SK-N-SH (cell line): ENCODE measurements at regions not wholly inside any gene's neighbourhood (a gene's known extent, or its start where the extent isn't known, plus 50 kb on each side); places are given as distances from the start of the nearest gene placed in this dataset.

Experiments
- CTCF ChIA-PET: fragments of 300-600, 350-600 bp; formaldehyde crosslinking; extraction: SDS; loops from one replicate; lab custom pipeline; 2021; lab: Yijun Ruan, JAX
- POLR2A ChIA-PET: fragments of 350-600 bp; sonication (Branson Sonifier 250); formaldehyde crosslinking; extraction: SDS; loops from one replicate; lab custom pipeline; 2020; ENCODE audit warnings: antibody characterized with exemption, inconsistent platforms; lab: Yijun Ruan, JAX
- DNase-seq: peaks from one replicate; pipeline ENCODE4 v3.0.0; 2012
- H2AFZ ChIP-seq: fragments of 200-600 bp; sonication (generic); 2 replicates; pipeline ENCODE4 v1.8.1; 2016; ENCODE audit warnings: antibody characterized with exemption, mild to moderate bottlenecking, low read depth
- H3F3A ChIP-seq: fragments of 200-600 bp; sonication (generic); replicated peaks from 2 replicates; pipeline ENCODE3; 2016; ENCODE audit warnings: antibody characterized with exemption, mild to moderate bottlenecking; ENCODE audit not compliant: insufficient read depth
- H3K27ac ChIP-seq, 2 experiments: fragments of 200-500 bp in 1 of 2; fragments of 200-600 bp in 1 of 2; sonication (Bioruptor generic) in 1 of 2; sonication (generic), shearing (Covaris generic) in 1 of 2; 2 replicates each; pipeline versions ENCODE4 v1.5.1 to v1.6.1; 2014 to 2016; ENCODE audit warnings: low read depth in 2 of 2, inconsistent platforms in 1 of 2, low read length in 1 of 2, mild to moderate bottlenecking in 1 of 2, mixed read lengths in 1 of 2
- H3K27me3 ChIP-seq: fragments of 200-600 bp; sonication (generic), shearing (Covaris generic); 2 replicates; pipeline ENCODE4 v1.6.1; 2016; ENCODE audit warnings: mixed run types; ENCODE audit not compliant: insufficient read depth
- H3K36me3 ChIP-seq, 2 experiments: fragments of 200-500 bp in 1 of 2; fragments of 200-600 bp in 1 of 2; sonication (Bioruptor generic) in 1 of 2; sonication (generic) in 1 of 2; replicated peaks in 1 of 2; 2 replicates each; pipeline versions ENCODE3 to v1.5.1; 2014 to 2016; ENCODE audit warnings: low read length in 1 of 2, mild to moderate bottlenecking in 1 of 2; ENCODE audit not compliant: insufficient read depth in 2 of 2, control insufficient read depth in 1 of 2
- H3K4me1 ChIP-seq, 2 experiments: fragments of 200-500 bp in 1 of 2; fragments of 200-600 bp in 1 of 2; sonication (Bioruptor generic) in 1 of 2; sonication (generic), shearing (Covaris generic) in 1 of 2; 2 replicates each; pipeline versions ENCODE4 v1.5.1 to v1.6.1; 2014 to 2016; ENCODE audit warnings: low read depth in 1 of 2, low read length in 1 of 2, mixed run types in 1 of 2; ENCODE audit not compliant: insufficient read depth in 2 of 2, control insufficient read depth in 1 of 2
- H3K4me2 ChIP-seq: fragments of 200-600 bp; sonication (generic), shearing (Covaris generic); 2 replicates; pipeline ENCODE4 v1.6.1; 2017; ENCODE audit warnings: mixed run types
- H3K4me3 ChIP-seq, 2 experiments: fragments of 200-500 bp in 1 of 2; fragments of 200-600 bp in 1 of 2; sonication (Bioruptor generic) in 1 of 2; sonication (generic), shearing (Covaris generic) in 1 of 2; 2 replicates each; pipeline versions ENCODE4 v1.5.1 to v1.8.1; 2014 to 2016; ENCODE audit warnings: low read depth in 2 of 2, inconsistent platforms in 1 of 2, low read length in 1 of 2, mild to moderate bottlenecking in 1 of 2, mixed read lengths in 1 of 2, moderate library complexity in 1 of 2
- H3K79me2 ChIP-seq: fragments of 200-600 bp; sonication (generic); 2 replicates; pipeline ENCODE4 v1.8.1; 2017; ENCODE audit warnings: mild to moderate bottlenecking; ENCODE audit not compliant: insufficient read depth
- H3K9ac ChIP-seq: fragments of 200-600 bp; sonication (generic); 2 replicates; pipeline ENCODE4 v1.6.1; 2017; ENCODE audit warnings: mixed run types
- H3K9me2 ChIP-seq: fragments of 200-600 bp; sonication (generic); 2 replicates; pipeline ENCODE4 v1.6.1; 2017; ENCODE audit warnings: mixed run types
- H3K9me3 ChIP-seq: fragments of 200-600 bp; sonication (generic); 2 replicates; pipeline ENCODE4 v1.6.1; 2017; ENCODE audit warnings: mixed run types, mild to moderate bottlenecking, moderate library complexity
- H4K20me1 ChIP-seq: fragments of 200-600 bp; sonication (generic); 2 replicates; pipeline ENCODE4 v1.6.1; 2017; ENCODE audit warnings: mild to moderate bottlenecking, mixed run types; ENCODE audit not compliant: insufficient read depth
- CHD2 ChIP-seq: fragments of 150-350 bp; IDR thresholded peaks from 2 replicates; pipeline ENCODE4 v1.6.1; 2018; ENCODE audit warnings: low read length; ENCODE audit not compliant: partially characterized antibody
- ELF1 ChIP-seq: IDR thresholded peaks from 2 replicates; pipeline ENCODE4 v1.4.0; 2012
- EP300 ChIP-seq, 2 experiments: IDR thresholded peaks; 2 replicates each; pipeline versions ENCODE4 v1.4.0 to v1.6.1; 2012; ENCODE audit warnings: borderline replicate concordance in 1 of 2, low read depth in 1 of 2, low read length in 1 of 2
- EZH2phosphoT487 ChIP-seq: fragments of 200-600 bp; sonication (generic); IDR thresholded peaks from 2 replicates; pipeline ENCODE4 v1.6.1; 2017; ENCODE audit warnings: low read depth, mixed run types, mild to moderate bottlenecking, antibody characterized with exemption, moderate library complexity, borderline replicate concordance
- FOXJ3 ChIP-seq: sonication (generic); formaldehyde crosslinking; IDR thresholded peaks from 2 replicates; pipeline ENCODE4 v1.5.1; 2020; ENCODE audit warnings: mild to moderate bottlenecking, missing genetic modification reagents
- GABPA ChIP-seq: IDR thresholded peaks from 2 replicates; pipeline ENCODE4 v1.4.0; 2012; ENCODE audit warnings: low read depth, mild to moderate bottlenecking
- GATA2 ChIP-seq: sonication (generic); formaldehyde crosslinking; IDR thresholded peaks from 2 replicates; pipeline ENCODE4 v1.5.0; 2020; ENCODE audit warnings: mild to moderate bottlenecking, missing genetic modification reagents
- MEF2A ChIP-seq: IDR thresholded peaks from 2 replicates; pipeline ENCODE4 v1.4.0; 2012; ENCODE audit warnings: low read depth, borderline replicate concordance
- NFIC ChIP-seq: IDR thresholded peaks from 2 replicates; pipeline ENCODE4 v1.4.0; 2012; ENCODE audit warnings: borderline replicate concordance
- NRF1 ChIP-seq: IDR thresholded peaks from 2 replicates; pipeline ENCODE4 v1.6.1; 2012; ENCODE audit warnings: low read depth, mild to moderate bottlenecking, low read length
- RAD21 ChIP-seq: IDR thresholded peaks from 2 replicates; pipeline ENCODE4 v1.6.1; 2012; ENCODE audit warnings: mild to moderate bottlenecking, low read length
- RCOR1 ChIP-seq: fragments of 150-350 bp; IDR thresholded peaks from 2 replicates; pipeline ENCODE4 v1.6.1; 2017; ENCODE audit warnings: antibody characterized with exemption, low read length
- RFX5 ChIP-seq: IDR thresholded peaks from 2 replicates; pipeline ENCODE4 v1.6.1; 2012; ENCODE audit warnings: mild to moderate bottlenecking, improper control_type of control experiment, low read length
- RXRA ChIP-seq: IDR thresholded peaks from 2 replicates; pipeline ENCODE4 v1.4.0; 2012; ENCODE audit warnings: low read depth, mild to moderate bottlenecking, borderline replicate concordance
- SMC3 ChIP-seq: IDR thresholded peaks from 2 replicates; pipeline ENCODE4 v1.6.1; 2012; ENCODE audit warnings: low read depth, low read length, improper control_type of control experiment
- TAF1 ChIP-seq: IDR thresholded peaks from 2 replicates; pipeline ENCODE4 v1.6.1; 2012; ENCODE audit warnings: low read depth, mild to moderate bottlenecking, low read length, moderate library complexity, borderline replicate concordance
- TCF12 ChIP-seq: IDR thresholded peaks from 2 replicates; pipeline ENCODE4 v1.4.0; 2012
- YY1 ChIP-seq: IDR thresholded peaks from 2 replicates; pipeline ENCODE4 v1.4.0; 2012; ENCODE audit warnings: low read depth, mild to moderate bottlenecking
- WGBS: methylation state at CpG from one replicate; pipeline ENCODE4 v1.1.6; 2017; ENCODE audit warnings: low lambda C conversion rate; 5-methylcytosine and 5-hydroxymethylcytosine counted together
- TF ChIP-seq, protein P1 (sequence below): IDR thresholded peaks from 2 replicates; pipeline ENCODE4; 2012
- TF ChIP-seq, protein P2 (sequence below): IDR thresholded peaks from 2 replicates; pipeline ENCODE4 v1.6.1; 2012; ENCODE audit warnings: mild to moderate bottlenecking, low read depth, low read length, moderate library complexity
- TF ChIP-seq, protein P3 (sequence below): fragments of 200-600 bp; sonication (generic); IDR thresholded peaks from 2 replicates; pipeline ENCODE4 v1.6.1; 2017; ENCODE audit warnings: antibody characterized with exemption, mild to moderate bottlenecking, moderate library complexity
- TF ChIP-seq, protein P4 (sequence below): fragments of 150-350 bp; IDR thresholded peaks from 2 replicates; pipeline ENCODE4 v1.6.1; 2016; ENCODE audit warnings: mild to moderate bottlenecking, low read depth, low read length

DNA sequence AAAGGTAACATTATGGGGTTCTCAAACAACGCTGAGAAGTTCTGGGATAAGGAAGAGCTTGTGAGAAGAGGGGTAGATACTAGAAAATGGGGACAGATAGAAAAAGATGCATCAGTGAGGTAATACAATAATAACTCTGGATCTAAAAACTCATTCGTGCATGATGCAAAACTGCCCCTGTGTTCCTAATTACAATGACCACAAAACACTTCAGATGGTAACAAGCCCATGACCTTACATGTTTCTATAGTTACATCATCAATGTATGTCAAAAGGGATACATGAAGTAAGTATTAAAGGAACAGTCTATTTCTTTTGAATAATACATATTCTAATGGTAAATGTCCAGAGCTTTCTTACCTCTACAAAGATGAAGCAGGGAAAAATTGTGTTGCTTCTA, 110.6 kb upstream of the PLPPR5 start:
- WGBS: 28% methylated on average over 2 of the region's 2 CpGs
- H3K9me2 ChIP-seq: no peaks in the 10 kb centered on the region
- DNase-seq: no peak
- no peak overlapping the region for H3K4me2 ChIP-seq
- no peak overlapping the region for H3K9ac ChIP-seq
- no peaks in the 10 kb centered on the region for H3K36me3 ChIP-seq
- CTCF ChIA-PET: interaction anchor here (0.8 kb wide), 1 partner anchor 320 kb away, joined by 3 read pairs; no protein-coding TSS in a partner anchor
- H3K4me3 ChIP-seq: no peak overlapping the region
- no peaks in the 10 kb centered on the region for H3F3A ChIP-seq
- H3K79me2 ChIP-seq: no peaks in the 10 kb centered on the region
- H3K9me3 ChIP-seq: no peaks in the 10 kb centered on the region
- H2AFZ ChIP-seq: no peak overlapping the region
- H3K27me3 ChIP-seq: no peaks in the 10 kb centered on the region
- POLR2A ChIA-PET: no interaction called here
- no peaks in the 10 kb centered on the region for H3K4me1 ChIP-seq
- no peaks in the 10 kb centered on the region for H4K20me1 ChIP-seq
- no peak overlapping the region for H3K27ac ChIP-seq
- TF ChIP-seq FOXJ3 (CRISPR knock-in tag) (no peak), NFIC (no peak), GABPA (no peak), TAF1 (no peak), CHD2 (no peak), TCF12 (no peak)
- TF ChIP-seq, protein P1, sequence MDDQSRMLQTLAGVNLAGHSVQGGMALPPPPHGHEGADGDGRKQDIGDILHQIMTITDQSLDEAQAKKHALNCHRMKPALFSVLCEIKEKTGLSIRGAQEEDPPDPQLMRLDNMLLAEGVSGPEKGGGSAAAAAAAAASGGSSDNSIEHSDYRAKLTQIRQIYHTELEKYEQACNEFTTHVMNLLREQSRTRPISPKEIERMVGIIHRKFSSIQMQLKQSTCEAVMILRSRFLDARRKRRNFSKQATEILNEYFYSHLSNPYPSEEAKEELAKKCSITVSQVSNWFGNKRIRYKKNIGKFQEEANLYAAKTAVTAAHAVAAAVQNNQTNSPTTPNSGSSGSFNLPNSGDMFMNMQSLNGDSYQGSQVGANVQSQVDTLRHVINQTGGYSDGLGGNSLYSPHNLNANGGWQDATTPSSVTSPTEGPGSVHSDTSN: no peak
- TF ChIP-seq, all 33 proteins: peak for 0

DNA sequence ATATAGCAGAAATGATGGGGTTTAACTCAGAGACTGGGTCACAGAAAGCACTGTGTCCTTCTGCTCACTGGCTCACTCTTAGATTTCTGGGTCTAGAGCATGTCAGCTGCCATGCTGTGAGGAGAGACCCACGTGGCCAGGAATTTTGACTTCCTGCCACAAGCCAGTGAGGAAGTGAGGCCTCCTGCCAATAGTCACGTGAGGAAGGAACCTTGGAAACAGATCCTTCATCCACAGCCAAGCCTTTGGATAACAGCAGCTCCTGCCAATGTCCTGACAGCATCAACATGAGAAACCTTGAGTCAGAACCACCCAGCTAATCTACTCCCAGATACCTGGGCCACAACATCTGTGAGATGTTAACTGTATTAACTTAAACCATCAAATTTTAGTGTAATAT, 114.5 kb upstream of the PLPPR5 start:
- H3F3A ChIP-seq: no peaks in the 10 kb centered on the region
- TF ChIP-seq RXRA (no peak), EZH2phosphoT487 (no peak), GATA2 (CRISPR knock-in tag) (no peak), RCOR1 (no peak), SMC3 (no peak), ELF1 (no peak), RFX5 (no peak), RAD21 (no peak), FOXJ3 (CRISPR knock-in tag) (no peak), YY1 (no peak), MEF2A (no peak), EP300 (IDR thresholded peaks at IDR 0.05; ENCODE audit: borderline replicate concordance in 1 of 2, low read depth in 1 of 2, low read length in 1 of 2) (no peak), NRF1 (no peak), GABPA (no peak)
- TF ChIP-seq, protein P2, sequence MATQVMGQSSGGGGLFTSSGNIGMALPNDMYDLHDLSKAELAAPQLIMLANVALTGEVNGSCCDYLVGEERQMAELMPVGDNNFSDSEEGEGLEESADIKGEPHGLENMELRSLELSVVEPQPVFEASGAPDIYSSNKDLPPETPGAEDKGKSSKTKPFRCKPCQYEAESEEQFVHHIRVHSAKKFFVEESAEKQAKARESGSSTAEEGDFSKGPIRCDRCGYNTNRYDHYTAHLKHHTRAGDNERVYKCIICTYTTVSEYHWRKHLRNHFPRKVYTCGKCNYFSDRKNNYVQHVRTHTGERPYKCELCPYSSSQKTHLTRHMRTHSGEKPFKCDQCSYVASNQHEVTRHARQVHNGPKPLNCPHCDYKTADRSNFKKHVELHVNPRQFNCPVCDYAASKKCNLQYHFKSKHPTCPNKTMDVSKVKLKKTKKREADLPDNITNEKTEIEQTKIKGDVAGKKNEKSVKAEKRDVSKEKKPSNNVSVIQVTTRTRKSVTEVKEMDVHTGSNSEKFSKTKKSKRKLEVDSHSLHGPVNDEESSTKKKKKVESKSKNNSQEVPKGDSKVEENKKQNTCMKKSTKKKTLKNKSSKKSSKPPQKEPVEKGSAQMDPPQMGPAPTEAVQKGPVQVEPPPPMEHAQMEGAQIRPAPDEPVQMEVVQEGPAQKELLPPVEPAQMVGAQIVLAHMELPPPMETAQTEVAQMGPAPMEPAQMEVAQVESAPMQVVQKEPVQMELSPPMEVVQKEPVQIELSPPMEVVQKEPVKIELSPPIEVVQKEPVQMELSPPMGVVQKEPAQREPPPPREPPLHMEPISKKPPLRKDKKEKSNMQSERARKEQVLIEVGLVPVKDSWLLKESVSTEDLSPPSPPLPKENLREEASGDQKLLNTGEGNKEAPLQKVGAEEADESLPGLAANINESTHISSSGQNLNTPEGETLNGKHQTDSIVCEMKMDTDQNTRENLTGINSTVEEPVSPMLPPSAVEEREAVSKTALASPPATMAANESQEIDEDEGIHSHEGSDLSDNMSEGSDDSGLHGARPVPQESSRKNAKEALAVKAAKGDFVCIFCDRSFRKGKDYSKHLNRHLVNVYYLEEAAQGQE: no peak
- TF ChIP-seq, protein P3, sequence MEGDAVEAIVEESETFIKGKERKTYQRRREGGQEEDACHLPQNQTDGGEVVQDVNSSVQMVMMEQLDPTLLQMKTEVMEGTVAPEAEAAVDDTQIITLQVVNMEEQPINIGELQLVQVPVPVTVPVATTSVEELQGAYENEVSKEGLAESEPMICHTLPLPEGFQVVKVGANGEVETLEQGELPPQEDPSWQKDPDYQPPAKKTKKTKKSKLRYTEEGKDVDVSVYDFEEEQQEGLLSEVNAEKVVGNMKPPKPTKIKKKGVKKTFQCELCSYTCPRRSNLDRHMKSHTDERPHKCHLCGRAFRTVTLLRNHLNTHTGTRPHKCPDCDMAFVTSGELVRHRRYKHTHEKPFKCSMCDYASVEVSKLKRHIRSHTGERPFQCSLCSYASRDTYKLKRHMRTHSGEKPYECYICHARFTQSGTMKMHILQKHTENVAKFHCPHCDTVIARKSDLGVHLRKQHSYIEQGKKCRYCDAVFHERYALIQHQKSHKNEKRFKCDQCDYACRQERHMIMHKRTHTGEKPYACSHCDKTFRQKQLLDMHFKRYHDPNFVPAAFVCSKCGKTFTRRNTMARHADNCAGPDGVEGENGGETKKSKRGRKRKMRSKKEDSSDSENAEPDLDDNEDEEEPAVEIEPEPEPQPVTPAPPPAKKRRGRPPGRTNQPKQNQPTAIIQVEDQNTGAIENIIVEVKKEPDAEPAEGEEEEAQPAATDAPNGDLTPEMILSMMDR: no peak
- TF ChIP-seq, protein P4, sequence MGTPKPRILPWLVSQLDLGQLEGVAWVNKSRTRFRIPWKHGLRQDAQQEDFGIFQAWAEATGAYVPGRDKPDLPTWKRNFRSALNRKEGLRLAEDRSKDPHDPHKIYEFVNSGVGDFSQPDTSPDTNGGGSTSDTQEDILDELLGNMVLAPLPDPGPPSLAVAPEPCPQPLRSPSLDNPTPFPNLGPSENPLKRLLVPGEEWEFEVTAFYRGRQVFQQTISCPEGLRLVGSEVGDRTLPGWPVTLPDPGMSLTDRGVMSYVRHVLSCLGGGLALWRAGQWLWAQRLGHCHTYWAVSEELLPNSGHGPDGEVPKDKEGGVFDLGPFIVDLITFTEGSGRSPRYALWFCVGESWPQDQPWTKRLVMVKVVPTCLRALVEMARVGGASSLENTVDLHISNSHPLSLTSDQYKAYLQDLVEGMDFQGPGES: no peak
- no peak overlapping the region for H3K9ac ChIP-seq
- H2AFZ ChIP-seq: no peak overlapping the region
- H3K27me3 ChIP-seq: no peaks in the 10 kb centered on the region
- H4K20me1 ChIP-seq: no peaks in the 10 kb centered on the region
- no peak overlapping the region for H3K4me2 ChIP-seq
- no peaks in the 10 kb centered on the region for H3K9me2 ChIP-seq
- CTCF ChIA-PET: no interaction called here
- no peaks in the 10 kb centered on the region for H3K79me2 ChIP-seq
- no peaks in the 10 kb centered on the region for H3K9me3 ChIP-seq
- no peak overlapping the region for H3K4me3 ChIP-seq
- DNase-seq: no peak
- no peaks in the 10 kb centered on the region for H3K4me1 ChIP-seq
- no peak overlapping the region for H3K27ac ChIP-seq
- WGBS: 22% methylated on average over 2 of the region's 2 CpGs
- POLR2A ChIA-PET: no interaction called here
- no peaks in the 10 kb centered on the region for H3K36me3 ChIP-seq
